ENCODE measurements at regions not wholly inside any gene's neighbourhood (a gene's known extent, or its start where the extent isn't known, plus 50 kb on each side); places are given as distances from the start of the nearest gene placed in this dataset.

GRCh38 chr1:192901500-192901899, 92.7 kb downstream of the RGS2 start:
- TF ChIP-seq SMAD3 (CRISPR knock-in tag; IDR thresholded peaks at IDR 0.05; ENCODE audit: borderline replicate concordance), result no peak
- TF ChIP-seq, protein P1, sequence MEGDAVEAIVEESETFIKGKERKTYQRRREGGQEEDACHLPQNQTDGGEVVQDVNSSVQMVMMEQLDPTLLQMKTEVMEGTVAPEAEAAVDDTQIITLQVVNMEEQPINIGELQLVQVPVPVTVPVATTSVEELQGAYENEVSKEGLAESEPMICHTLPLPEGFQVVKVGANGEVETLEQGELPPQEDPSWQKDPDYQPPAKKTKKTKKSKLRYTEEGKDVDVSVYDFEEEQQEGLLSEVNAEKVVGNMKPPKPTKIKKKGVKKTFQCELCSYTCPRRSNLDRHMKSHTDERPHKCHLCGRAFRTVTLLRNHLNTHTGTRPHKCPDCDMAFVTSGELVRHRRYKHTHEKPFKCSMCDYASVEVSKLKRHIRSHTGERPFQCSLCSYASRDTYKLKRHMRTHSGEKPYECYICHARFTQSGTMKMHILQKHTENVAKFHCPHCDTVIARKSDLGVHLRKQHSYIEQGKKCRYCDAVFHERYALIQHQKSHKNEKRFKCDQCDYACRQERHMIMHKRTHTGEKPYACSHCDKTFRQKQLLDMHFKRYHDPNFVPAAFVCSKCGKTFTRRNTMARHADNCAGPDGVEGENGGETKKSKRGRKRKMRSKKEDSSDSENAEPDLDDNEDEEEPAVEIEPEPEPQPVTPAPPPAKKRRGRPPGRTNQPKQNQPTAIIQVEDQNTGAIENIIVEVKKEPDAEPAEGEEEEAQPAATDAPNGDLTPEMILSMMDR (IDR thresholded peaks at IDR 0.05), result no peak
- TF ChIP-seq, protein P2, sequence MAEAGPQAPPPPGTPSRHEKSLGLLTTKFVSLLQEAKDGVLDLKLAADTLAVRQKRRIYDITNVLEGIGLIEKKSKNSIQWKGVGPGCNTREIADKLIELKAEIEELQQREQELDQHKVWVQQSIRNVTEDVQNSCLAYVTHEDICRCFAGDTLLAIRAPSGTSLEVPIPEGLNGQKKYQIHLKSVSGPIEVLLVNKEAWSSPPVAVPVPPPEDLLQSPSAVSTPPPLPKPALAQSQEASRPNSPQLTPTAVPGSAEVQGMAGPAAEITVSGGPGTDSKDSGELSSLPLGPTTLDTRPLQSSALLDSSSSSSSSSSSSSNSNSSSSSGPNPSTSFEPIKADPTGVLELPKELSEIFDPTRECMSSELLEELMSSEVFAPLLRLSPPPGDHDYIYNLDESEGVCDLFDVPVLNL (CRISPR knock-in tag; IDR thresholded peaks at IDR 0.05; ENCODE audit: borderline replicate concordance, low read depth), result no peak
- TF ChIP-seq ESRRA (CRISPR knock-in tag; IDR thresholded peaks at IDR 0.05; ENCODE audit: borderline replicate concordance), result no peak
- TF ChIP-seq PREB (CRISPR knock-in tag; IDR thresholded peaks at IDR 0.05; ENCODE audit: borderline replicate concordance), result no peak
- TF ChIP-seq MAX (CRISPR knock-in tag; IDR thresholded peaks at IDR 0.05), result no peak

Data from WTC11 (cell line).